HCT116 (cell line): ENCODE measurements at regions not wholly inside any gene's neighbourhood (a gene's known extent, or its start where the extent isn't known, plus 50 kb on each side); places are given as distances from the start of the nearest gene placed in this dataset.

Experiments used
- ATAC-seq: fragments of 200-7000 bp; cut with Tn5 transposase; 2 replicates; pipeline ENCODE4 v1.9.1; 2020; ENCODE audit warnings: mild to moderate bottlenecking, moderate library complexity
- BruUV-seq: library from RNA; stranded (reverse); fragments of 400-500 nt; replicated peaks from 2 replicates; lab custom pipeline; 2021; lab: Mats Ljungman, UMichigan
- CTCF ChIA-PET: fragments of 300-600 bp; sonication (Branson Sonifier 250); formaldehyde crosslinking; loops from one replicate; lab custom pipeline; 2021; ENCODE audit warnings: antibody characterized with exemption; lab: Charles Lee
- POLR2A ChIA-PET: fragments of 300-600, 350-600 bp; sonication (Branson Sonifier 250); formaldehyde crosslinking; loops from one replicate; lab custom pipeline; 2021; ENCODE audit warnings: antibody characterized with exemption; lab: Charles Lee
- RAD21 ChIA-PET, 2 experiments: fragments of 300-600 bp; sonication (Branson Sonifier 250); formaldehyde crosslinking; loops; one replicate each; lab custom pipeline; 2023; ENCODE audit warnings: low total read pairs in 2 of 2; ENCODE audit not compliant: uncharacterized antibody in 2 of 2, unreplicated experiment in 2 of 2, low non-redundant PET in 1 of 2; lab: Charles Lee
- DNase-seq: peaks from one replicate; pipeline ENCODE4 v3.0.0-alpha.2; 2010; ENCODE audit warnings: low read depth, low spot score
- H2AFZ ChIP-seq: fragments of 200-600 bp; shearing (Covaris generic), sonication (generic); 2 replicates; pipeline ENCODE4 v1.6.1; 2017; ENCODE audit warnings: low read depth, mixed run types, mixed read lengths, antibody characterized with exemption, low read length; ENCODE audit not compliant: poor library complexity, severe bottlenecking
- H3K27ac ChIP-seq: 2 replicates; pipeline ENCODE4 v1.5.1; 2012; ENCODE audit warnings: low read depth, low read length
- H3K27me3 ChIP-seq: fragments of 200-600 bp; sonication (generic); 2 replicates; pipeline ENCODE4 v1.6.1; 2016; ENCODE audit warnings: mixed run types, low read length, mixed read lengths; ENCODE audit not compliant: insufficient read depth
- H3K36me3 ChIP-seq, 2 experiments: fragments of 200-500 bp in 1 of 2; fragments of 200-600 bp in 1 of 2; sonication (Bioruptor generic) in 1 of 2; sonication (generic) in 1 of 2; 2 replicates each; pipeline versions ENCODE4 v1.5.1 to v1.6.1; 2014 to 2016; ENCODE audit warnings: low read length in 2 of 2, inconsistent platforms in 1 of 2, mixed read lengths in 1 of 2, mixed run types in 1 of 2; ENCODE audit not compliant: insufficient read depth in 2 of 2, control insufficient read depth in 1 of 2
- H3K4me1 ChIP-seq, 2 experiments: fragments of 200-600 bp in 1 of 2; sonication (generic) in 1 of 2; 2 replicates each; pipeline versions ENCODE4 v1.5.1 to v1.6.1; 2012 to 2017; ENCODE audit warnings: low read length in 2 of 2, inconsistent platforms in 1 of 2, mild to moderate bottlenecking in 1 of 2, mixed read lengths in 1 of 2, mixed run types in 1 of 2, moderate library complexity in 1 of 2; ENCODE audit not compliant: insufficient read depth in 2 of 2, control insufficient read depth in 1 of 2
- H3K4me2 ChIP-seq: fragments of 200-600 bp; sonication (generic); 2 replicates; pipeline ENCODE4 v1.6.1; 2017; ENCODE audit warnings: mixed run types, low read length, mixed read lengths
- H3K4me3 ChIP-seq, 2 experiments: fragments of 200-600 bp in 1 of 2; sonication (generic) in 1 of 2; replicated peaks in 1 of 2; 2 replicates each; pipeline ENCODE4 v1.5.1; 2011 to 2016; ENCODE audit warnings: low read length in 2 of 2, control low read depth in 1 of 2, low read depth in 1 of 2, mild to moderate bottlenecking in 1 of 2, mixed read lengths in 1 of 2, mixed run types in 1 of 2
- H3K79me2 ChIP-seq: fragments of 200-600 bp; sonication (generic); 2 replicates; pipeline ENCODE4 v1.6.1; 2017; ENCODE audit warnings: mild to moderate bottlenecking, mixed run types, low read length, moderate library complexity, mixed read lengths; ENCODE audit not compliant: insufficient read depth
- H3K9ac ChIP-seq: fragments of 200-600 bp; sonication (generic); 2 replicates; pipeline ENCODE4 v1.6.1; 2016; ENCODE audit warnings: low read length, mixed read lengths
- H3K9me2 ChIP-seq: fragments of 200-600 bp; sonication (generic), shearing (Covaris generic); 2 replicates; pipeline ENCODE4 v1.6.1; 2017; ENCODE audit warnings: mixed run types, mild to moderate bottlenecking, moderate library complexity; ENCODE audit not compliant: insufficient read depth
- H3K9me3 ChIP-seq, 2 experiments: fragments of 200-500 bp in 1 of 2; fragments of 200-600 bp in 1 of 2; sonication (Bioruptor generic) in 1 of 2; sonication (generic) in 1 of 2; 2 replicates each; pipeline ENCODE4 v1.6.1; 2014 to 2017; ENCODE audit warnings: low read length in 2 of 2, mixed read lengths in 2 of 2, inconsistent platforms in 1 of 2, low read depth in 1 of 2, mild to moderate bottlenecking in 1 of 2, mixed run types in 1 of 2, moderate library complexity in 1 of 2; ENCODE audit not compliant: control insufficient read depth in 1 of 2, insufficient read depth in 1 of 2
- H4K20me1 ChIP-seq: fragments of 200-600 bp; sonication (generic), shearing (Covaris generic); 2 replicates; pipeline ENCODE4 v1.6.1; 2017; ENCODE audit warnings: mixed run types, mild to moderate bottlenecking, moderate library complexity; ENCODE audit not compliant: insufficient read depth
- CBX3 ChIP-seq: IDR thresholded peaks from 2 replicates; pipeline ENCODE4 v1.6.1; 2012; ENCODE audit warnings: low read depth
- EGR1 ChIP-seq: IDR thresholded peaks from 2 replicates; pipeline ENCODE4 v1.6.1; 2012; ENCODE audit warnings: low read depth
- EZH2 ChIP-seq: fragments of 200-600 bp; sonication (generic); IDR thresholded peaks from 2 replicates; pipeline ENCODE4 v1.6.1; 2017; ENCODE audit warnings: antibody characterized with exemption, mixed run types
- EZH2phosphoT487 ChIP-seq: fragments of 200-600 bp; IDR thresholded peaks from 2 replicates; pipeline ENCODE4 v1.6.1; 2018; ENCODE audit warnings: antibody characterized with exemption, borderline replicate concordance
- FOSL1 ChIP-seq: IDR thresholded peaks from 2 replicates; pipeline ENCODE4 v1.6.1; 2012; ENCODE audit warnings: low read depth
- POLR2A ChIP-seq: IDR thresholded peaks from 2 replicates; pipeline ENCODE4 v1.7.0; 2011; ENCODE audit warnings: borderline replicate concordance; ENCODE audit not compliant: insufficient read depth, insufficient read length; ENCODE audit errors: extremely low read depth
- POLR2AphosphoS5 ChIP-seq: IDR thresholded peaks from 2 replicates; pipeline ENCODE4 v1.6.1; 2011; ENCODE audit warnings: mild to moderate bottlenecking, low read depth, low read length, moderate library complexity
- RAD21 ChIP-seq: IDR thresholded peaks from 2 replicates; pipeline ENCODE4 v1.6.1; 2012; ENCODE audit warnings: low read depth, mild to moderate bottlenecking
- SIN3A ChIP-seq: IDR thresholded peaks from 2 replicates; pipeline ENCODE4 v1.6.1; 2012; ENCODE audit warnings: low read depth
- SP1 ChIP-seq: IDR thresholded peaks from 2 replicates; pipeline ENCODE4 v1.6.1; 2012; ENCODE audit warnings: low read depth
- SRF ChIP-seq: IDR thresholded peaks from 2 replicates; pipeline ENCODE4 v1.6.1; 2012; ENCODE audit warnings: low read depth
- TCF7L2 ChIP-seq: IDR thresholded peaks from 2 replicates; pipeline ENCODE4 v1.7.0; 2011; ENCODE audit warnings: borderline replicate concordance, inconsistent platforms; ENCODE audit not compliant: insufficient read depth, insufficient read length; ENCODE audit errors: extremely low read depth
- YY1 ChIP-seq: IDR thresholded peaks from 2 replicates; pipeline ENCODE4 v1.6.1; 2011; ENCODE audit warnings: low read length, low read depth, moderate library complexity, mild to moderate bottlenecking; ENCODE audit not compliant: insufficient replicate concordance; ENCODE audit errors: extremely low read depth
- ZFX ChIP-seq: fragments of 450-650 bp; IDR thresholded peaks from 2 replicates; pipeline ENCODE4 v1.6.1; 2017
- ZNF274 ChIP-seq: fragments of 200-500 bp; sonication (Bioruptor generic); IDR thresholded peaks from 2 replicates; pipeline ENCODE4 v1.6.1; 2014; ENCODE audit warnings: mild to moderate bottlenecking, low read depth, low read length, inconsistent platforms
- intact Hi-C: fragments of 100-400 bp; cut with micrococcal nuclease; formaldehyde crosslinking; loops from 2 replicates; pipeline ENCODE4 v1.10.0; 2022
- TF ChIP-seq, protein P1 (sequence below), 3 experiments: fragments of 200-600 bp in 1 of 3; sonication (generic) in 1 of 3; IDR thresholded peaks in 2 of 3; conservative IDR thresholded peaks in 1 of 3; 2 replicates each; pipeline ENCODE4 v1.5.1; 2012 to 2017; ENCODE audit warnings: low read depth in 2 of 3, low read length in 2 of 3, antibody characterized with exemption in 1 of 3, borderline replicate concordance in 1 of 3, control low read depth in 1 of 3, mild to moderate bottlenecking in 1 of 3, mixed read lengths in 1 of 3, mixed run types in 1 of 3, moderate library complexity in 1 of 3; ENCODE audit not compliant: insufficient read depth in 1 of 3
- TF ChIP-seq, protein P2 (sequence below): IDR thresholded peaks from 2 replicates; pipeline ENCODE4 v1.6.1; 2012; ENCODE audit warnings: low read depth

DNA sequence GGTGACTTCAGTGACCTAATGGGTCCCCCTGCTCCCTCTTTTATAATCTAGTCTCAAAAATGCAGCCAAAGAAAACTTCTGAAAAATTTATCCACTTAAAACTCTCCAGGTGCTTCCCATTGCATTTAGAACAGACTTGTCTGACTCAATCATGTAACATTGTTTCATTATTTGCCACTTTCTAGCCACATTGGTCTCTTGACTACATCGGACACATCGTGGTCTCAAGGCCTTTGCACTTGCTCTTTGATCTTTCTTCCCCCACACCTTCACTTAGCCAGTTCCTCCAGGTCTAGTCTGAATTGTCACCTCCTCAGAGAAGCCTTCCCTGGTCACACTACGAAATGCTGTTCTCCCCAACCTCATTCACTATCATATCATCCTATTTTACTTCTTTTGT lies 97.0 kb upstream of the E2F8 start:
- no peak overlapping the region for H3K4me3 ChIP-seq
- no peak overlapping the region for H3K4me2 ChIP-seq
- H2AFZ ChIP-seq: no peak overlapping the region
- H3K79me2 ChIP-seq: no peaks in the 10 kb centered on the region
- no peaks in the 10 kb centered on the region for H3K36me3 ChIP-seq
- H3K27ac ChIP-seq: no peak overlapping the region
- ChIA-PET RAD21 (no interaction called here), POLR2A (no interaction called here), CTCF (no interaction called here)
- TF ChIP-seq POLR2A (no peak), EZH2phosphoT487 (no peak), RAD21 (no peak), FOSL1 (no peak), TCF7L2 (no peak), SIN3A (no peak), EGR1 (no peak), SP1 (no peak), CBX3 (no peak), POLR2AphosphoS5 (no peak), SRF (no peak), ZNF274 (no peak), EZH2 (no peak), YY1 (no peak), ZFX (no peak)
- TF ChIP-seq, protein P1, sequence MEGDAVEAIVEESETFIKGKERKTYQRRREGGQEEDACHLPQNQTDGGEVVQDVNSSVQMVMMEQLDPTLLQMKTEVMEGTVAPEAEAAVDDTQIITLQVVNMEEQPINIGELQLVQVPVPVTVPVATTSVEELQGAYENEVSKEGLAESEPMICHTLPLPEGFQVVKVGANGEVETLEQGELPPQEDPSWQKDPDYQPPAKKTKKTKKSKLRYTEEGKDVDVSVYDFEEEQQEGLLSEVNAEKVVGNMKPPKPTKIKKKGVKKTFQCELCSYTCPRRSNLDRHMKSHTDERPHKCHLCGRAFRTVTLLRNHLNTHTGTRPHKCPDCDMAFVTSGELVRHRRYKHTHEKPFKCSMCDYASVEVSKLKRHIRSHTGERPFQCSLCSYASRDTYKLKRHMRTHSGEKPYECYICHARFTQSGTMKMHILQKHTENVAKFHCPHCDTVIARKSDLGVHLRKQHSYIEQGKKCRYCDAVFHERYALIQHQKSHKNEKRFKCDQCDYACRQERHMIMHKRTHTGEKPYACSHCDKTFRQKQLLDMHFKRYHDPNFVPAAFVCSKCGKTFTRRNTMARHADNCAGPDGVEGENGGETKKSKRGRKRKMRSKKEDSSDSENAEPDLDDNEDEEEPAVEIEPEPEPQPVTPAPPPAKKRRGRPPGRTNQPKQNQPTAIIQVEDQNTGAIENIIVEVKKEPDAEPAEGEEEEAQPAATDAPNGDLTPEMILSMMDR (IDR thresholded peaks at IDR 0.05 in 2 of 3, conservative IDR thresholded peaks at IDR 0.05 in 1 of 3; ENCODE audit: borderline replicate concordance in 1 of 3, insufficient read depth in 1 of 3, low read depth in 2 of 3, low read length in 2 of 3): no peak
- TF ChIP-seq, protein P2, sequence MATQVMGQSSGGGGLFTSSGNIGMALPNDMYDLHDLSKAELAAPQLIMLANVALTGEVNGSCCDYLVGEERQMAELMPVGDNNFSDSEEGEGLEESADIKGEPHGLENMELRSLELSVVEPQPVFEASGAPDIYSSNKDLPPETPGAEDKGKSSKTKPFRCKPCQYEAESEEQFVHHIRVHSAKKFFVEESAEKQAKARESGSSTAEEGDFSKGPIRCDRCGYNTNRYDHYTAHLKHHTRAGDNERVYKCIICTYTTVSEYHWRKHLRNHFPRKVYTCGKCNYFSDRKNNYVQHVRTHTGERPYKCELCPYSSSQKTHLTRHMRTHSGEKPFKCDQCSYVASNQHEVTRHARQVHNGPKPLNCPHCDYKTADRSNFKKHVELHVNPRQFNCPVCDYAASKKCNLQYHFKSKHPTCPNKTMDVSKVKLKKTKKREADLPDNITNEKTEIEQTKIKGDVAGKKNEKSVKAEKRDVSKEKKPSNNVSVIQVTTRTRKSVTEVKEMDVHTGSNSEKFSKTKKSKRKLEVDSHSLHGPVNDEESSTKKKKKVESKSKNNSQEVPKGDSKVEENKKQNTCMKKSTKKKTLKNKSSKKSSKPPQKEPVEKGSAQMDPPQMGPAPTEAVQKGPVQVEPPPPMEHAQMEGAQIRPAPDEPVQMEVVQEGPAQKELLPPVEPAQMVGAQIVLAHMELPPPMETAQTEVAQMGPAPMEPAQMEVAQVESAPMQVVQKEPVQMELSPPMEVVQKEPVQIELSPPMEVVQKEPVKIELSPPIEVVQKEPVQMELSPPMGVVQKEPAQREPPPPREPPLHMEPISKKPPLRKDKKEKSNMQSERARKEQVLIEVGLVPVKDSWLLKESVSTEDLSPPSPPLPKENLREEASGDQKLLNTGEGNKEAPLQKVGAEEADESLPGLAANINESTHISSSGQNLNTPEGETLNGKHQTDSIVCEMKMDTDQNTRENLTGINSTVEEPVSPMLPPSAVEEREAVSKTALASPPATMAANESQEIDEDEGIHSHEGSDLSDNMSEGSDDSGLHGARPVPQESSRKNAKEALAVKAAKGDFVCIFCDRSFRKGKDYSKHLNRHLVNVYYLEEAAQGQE: no peak
- DNase-seq (no peak), ATAC-seq (no peak)
- no peaks in the 10 kb centered on the region for H4K20me1 ChIP-seq
- H3K9me2 ChIP-seq: no peaks in the 10 kb centered on the region
- no TSS peak for BruUV-seq
- peaks cover 65% of the 10 kb centered on the region for H3K27me3 ChIP-seq
- no peak overlapping the region for H3K9ac ChIP-seq
- intact Hi-C loops: no loop called here
- H3K4me1 ChIP-seq: no peaks in the 10 kb centered on the region
- H3K9me3 ChIP-seq: no peaks in the 10 kb centered on the region
